HG03095 (cell line): ENCODE measurements at regions not wholly inside any gene's neighbourhood (a gene's known extent, or its start where the extent isn't known, plus 50 kb on each side); places are given as distances from the start of the nearest gene placed in this dataset.
"Not testable (repeated sequence)": the region's sequence is repeated elsewhere in the genome, so short reads cannot be mapped to it uniquely, and the experiment has no call there.

Experiments
- ATAC-seq: cut with Tn5 transposase; IDR thresholded peaks from one replicate; pipeline ENCODE4 v1.9.1; 2021; ENCODE audit warnings: moderate library complexity; ENCODE audit not compliant: unreplicated experiment

DNA sequence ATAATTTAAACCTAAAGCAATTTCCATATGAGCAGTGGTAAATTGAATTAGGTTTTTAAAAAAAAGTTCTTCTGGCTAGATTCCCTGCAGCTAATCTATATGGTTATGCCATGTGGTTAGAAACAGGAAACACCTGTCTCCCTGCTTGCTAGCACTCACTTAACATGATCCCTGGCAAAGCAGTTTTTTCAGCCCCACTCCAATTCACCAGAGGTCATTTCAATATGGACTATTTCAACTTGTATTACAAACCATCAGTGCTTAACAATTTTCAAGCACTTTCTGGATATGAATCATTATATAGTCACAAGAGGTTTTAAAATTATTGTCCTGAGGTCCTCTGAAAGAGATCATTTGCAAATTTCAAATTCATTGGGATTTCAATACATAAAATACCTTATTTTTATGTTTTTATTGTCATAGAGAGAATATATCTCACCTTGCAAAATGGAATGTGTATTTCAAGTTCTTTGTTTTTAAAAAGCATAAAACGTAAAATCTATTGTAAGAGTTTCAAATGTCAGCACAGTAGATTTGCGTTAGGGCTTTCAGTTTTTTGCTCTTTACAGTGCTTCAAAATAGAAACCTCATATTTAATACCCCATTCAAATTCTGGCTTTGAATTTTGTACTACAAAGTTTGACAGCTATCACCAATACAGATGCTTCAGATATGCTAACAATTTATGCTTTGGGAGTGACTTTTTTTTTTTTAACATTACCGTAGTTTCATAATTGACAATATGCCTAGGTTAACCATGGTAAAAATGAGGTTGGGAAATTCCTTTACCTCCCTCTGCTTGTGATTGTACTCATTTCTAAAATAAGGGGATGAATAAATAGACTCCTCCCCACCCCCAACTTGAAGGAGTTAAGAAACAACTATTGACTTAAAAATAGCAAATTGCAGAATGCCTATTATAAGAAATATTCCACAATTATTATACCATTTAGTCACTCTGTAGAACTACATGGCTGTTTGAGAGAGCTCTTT lies 117.5 kb upstream of the HGF start:
- no peak for ATAC-seq

DNA sequence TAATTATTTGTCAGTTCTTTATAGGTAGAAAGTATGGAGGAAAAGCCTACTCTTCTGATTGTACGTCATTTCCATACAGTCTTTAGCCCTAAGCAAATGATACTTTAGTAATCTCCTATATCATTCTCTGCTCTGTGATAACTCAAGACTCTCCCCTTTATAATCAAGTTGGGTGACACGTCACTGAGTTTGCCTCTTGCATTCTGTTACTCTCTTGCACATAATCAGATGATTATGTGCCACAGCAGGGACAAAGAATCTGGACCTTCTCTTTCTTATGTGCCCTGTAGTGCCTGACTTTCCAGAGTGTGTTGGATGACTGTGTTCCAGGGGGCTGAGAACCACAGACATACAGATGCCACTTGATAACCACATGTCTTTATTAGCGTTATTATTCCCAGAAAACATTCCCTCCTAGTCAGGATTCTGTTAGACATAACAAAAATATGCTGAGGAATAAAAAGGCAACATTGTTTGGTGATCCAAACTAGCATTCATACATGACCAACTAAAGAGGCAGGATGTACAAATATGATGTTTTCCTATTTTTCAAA lies 116.4 kb upstream of the HGF start:
- ATAC-seq = no peak

DNA sequence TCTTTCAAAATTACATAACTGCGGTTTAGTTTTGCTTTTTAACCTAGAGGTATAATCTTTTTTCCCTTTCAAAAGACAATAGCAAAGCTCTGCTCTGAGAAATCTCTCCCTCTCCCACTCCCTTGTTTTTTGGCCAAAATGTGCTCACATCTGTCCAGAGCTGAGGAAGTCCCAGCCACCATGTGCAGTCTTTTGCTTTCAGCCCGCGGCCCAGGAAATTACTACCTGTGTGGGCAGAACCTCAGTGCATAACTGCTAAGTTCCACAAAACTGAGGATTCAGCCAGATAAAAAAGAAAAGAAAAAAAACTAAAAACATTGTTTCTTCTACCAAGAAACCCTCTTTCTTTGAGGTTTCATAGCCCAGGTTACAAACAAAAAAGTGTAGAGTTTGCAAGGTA lies 115.0 kb upstream of the HGF start:
- no peak for ATAC-seq

DNA sequence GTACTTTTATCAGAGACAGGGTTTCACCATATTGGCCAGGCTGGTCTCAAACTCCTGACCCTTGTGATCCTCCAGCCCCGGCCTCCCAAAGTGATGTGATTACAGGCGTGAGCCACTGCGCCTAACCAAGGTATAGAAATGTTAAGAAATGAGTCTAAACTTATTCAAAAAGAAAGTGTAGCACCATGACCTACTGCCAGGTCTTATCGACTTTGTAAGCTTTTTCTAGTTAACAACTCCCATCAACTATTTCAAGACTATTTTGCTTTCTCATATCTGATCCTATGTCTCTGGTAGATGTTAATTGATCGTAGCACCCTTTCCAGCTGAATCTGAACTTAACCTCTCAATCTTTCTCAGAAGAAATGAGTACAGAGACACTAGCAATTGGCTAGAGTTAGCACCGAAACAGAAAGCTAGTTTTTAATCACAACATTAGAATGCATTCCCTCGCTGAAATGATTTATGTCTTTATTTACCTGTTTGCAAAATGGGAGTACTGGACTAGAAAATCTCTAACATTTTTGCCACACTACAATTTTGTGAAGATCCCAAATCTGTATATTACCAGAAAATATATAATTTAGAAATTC lies 114.0 kb upstream of the HGF start:
- ATAC-seq = no peak

DNA sequence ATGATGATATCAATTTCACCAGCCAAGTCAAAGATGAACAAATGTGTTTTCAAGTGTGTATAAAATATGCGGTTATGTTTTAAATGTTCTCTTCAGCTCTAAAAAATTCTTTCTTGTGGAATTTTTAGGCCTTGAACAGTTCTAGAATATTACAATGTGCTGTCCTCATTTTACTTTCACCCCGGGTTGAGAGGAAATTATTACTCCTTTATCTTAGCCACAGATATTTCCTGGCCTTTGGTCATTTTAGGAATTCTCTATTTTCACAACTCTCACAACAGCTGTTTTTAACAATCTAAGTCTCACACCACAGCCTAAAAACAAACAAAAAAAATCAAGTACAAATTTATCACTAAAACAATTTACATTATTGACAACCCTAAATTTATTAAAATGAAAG lies 112.2 kb upstream of the HGF start:
- no peak for ATAC-seq

DNA sequence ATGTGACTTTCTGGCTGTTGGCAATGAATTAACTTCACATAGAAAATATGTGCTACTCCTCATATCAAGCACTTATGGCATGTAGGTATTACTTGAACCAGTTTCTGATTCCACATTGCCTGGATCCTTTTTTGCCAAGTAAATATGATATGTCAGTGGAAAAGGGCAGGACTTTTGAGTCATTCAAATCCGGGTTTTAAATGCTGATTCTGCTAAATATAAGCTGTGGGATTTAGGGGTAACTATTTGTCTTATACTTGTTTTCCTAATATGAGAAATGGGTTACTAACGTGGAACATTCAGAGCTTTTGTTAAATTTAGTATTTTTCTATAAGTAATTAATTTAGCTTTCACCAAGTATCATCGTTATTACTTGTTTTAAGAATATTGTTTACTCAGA lies 108.0 kb upstream of the HGF start:
- ATAC-seq = no peak

DNA sequence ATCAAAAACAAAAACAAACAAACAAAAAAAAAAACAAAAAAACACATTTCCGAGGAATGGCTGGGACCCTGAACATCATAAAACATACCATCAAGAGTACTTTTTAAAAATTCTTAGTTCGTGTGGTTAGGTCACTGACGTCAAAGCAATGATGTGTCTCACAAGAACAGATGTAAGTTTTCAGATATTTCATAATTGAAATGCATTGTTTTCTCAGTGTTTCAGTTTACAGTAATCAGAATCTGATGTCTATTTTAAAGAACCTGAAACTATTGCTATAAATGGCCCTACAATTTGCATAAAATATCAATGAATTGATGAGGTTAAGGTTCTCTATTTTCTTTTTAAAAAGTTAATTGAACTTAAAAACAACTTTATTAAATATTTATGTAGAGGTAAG lies 103.7 kb upstream of the HGF start:
- ATAC-seq = peak; percentile 47

DNA sequence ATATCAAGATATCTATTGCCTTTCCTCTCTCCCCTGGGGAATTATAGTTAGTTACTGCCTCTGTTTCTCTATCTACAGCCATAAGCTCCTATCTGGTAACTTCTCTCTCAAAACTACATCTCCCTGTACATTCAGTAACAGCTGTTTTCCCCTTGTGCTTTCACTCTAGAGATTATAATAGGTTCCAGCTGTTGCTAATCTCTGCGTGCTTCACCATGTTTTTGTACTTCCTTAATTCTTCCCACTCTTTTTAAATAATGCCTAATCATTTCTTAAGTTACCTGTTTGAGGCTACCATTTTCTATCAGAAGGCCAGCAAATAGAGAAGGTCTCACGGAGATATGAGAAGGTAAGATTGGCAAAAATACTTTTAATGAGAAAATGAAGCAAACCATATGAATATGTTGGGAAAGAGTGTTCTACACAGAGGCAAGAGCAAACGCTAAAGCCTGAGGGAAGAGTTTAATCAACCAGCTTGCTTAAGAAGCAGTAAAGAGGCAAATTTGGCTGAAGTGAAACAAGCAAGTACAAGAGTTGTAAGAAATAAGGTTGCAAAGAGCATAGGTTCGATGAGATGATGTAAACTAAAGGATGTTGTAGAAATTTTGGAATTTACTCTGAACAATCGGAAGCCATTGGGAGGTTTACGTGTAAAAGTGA lies 101.9 kb upstream of the HGF start:
- no peak for ATAC-seq

DNA sequence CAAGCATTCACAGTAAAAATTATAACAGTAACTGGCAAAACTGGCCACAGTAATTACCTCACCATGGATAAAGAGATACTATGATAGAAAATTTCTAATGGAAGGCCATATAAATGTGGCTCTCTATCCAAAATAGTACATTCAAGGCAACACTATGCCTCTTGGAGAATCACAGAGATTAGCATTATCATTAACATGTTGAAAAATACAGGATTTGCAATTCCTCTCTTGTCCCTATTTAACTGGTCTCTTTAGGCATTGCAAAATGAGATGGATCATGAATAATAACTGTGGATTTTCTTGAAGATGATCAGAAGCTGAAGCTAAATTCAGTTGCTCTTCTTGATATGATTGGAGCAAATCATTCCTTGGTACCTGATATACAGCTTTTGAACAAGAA lies 100.8 kb upstream of the HGF start:
- no peak for ATAC-seq

DNA sequence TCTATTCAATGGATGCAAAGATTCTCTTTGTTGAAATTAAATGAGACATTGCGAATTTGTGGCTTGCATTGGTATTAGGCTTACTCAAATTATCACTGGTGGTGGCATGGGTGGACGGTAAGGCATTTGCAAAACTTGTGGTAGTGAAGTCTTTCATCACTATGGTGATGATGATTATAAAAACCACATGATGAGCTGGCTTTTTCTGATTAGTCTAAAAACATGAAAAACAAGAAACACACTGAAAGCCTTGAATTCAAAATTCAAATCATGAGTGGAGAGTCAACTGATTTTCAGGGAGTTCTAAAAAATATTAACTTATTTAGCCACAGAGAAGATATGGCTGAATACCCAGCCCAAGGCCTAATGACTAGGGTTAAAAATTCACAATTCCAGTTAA lies 99.8 kb upstream of the HGF start:
- no peak for ATAC-seq

DNA sequence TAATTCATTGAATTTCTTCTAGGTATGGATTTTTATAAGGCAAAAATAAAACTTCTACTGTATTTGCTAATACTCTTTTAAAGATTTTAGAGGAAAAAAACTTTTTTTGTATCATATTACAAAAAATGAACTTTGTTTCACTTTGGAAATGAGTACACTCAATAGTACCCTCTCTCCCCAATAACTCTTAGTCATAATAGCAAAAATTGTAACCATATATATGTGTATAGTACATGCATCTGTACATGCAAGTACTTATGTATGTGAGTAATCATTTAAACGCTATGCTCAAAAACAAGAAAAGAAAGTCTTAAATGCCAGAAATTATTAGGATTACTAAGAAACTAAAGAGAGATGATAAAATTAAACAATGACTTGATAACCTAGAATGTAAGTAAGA lies 95.9 kb upstream of the HGF start:
- ATAC-seq = no peak

DNA sequence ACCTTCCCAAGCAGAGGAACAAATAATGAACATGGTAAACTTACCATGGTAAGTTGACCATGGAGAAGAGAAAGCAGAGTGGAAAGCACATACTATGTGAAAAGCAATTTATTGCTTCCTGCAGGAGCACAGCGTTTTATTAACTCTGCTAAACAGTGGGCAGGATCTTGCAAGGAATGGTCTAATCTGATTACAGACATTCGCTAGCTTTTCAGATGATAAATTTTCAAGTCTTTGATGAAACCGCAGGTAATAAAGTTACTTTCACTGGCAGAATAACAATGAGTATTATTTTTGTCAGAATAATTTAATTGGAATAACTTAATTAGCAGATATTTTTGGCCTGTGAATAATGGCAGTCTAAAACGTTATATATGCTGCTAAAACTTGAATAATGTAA lies 89.6 kb upstream of the HGF start:
- ATAC-seq = no peak

DNA sequence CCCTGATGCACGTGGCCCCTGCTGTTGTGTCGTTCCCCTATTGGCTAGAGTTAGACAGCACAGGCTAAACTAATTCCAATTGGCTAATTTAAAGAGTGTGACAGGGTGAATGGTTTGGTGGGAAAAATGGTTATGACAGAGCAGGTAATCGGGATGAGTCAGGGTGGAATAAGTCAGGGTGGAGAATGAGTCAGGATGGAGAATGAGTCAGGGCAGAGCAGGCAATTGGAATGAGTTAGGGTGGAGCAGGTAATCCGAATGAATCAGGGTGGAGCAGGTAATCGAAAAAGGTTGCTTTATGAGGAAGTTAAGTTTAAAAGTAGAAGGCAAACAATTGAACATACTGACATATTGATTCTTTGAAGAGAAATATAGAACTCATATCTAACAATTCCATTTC lies 89.0 kb upstream of the HGF start:
- ATAC-seq = not testable (repeated sequence)

DNA sequence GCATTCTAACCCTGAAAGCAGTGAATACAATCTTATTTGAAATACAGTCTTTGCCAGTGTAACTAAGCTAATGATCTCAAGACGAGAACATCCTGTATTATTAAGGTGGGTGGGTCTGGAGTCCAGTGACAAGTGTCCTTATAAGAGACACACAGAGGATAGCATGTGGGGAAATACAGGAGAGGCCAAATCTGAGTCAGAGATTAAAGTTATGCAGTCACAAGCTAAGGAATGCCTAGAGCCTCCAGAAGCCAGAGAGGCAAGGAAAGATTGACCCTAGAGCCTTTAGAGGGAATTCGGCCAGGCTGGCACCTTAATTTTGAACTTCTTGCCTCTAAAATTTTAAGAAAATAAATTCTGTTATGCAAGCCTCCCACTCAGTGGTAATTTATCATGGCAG lies 87.5 kb upstream of the HGF start:
- ATAC-seq = no peak

DNA sequence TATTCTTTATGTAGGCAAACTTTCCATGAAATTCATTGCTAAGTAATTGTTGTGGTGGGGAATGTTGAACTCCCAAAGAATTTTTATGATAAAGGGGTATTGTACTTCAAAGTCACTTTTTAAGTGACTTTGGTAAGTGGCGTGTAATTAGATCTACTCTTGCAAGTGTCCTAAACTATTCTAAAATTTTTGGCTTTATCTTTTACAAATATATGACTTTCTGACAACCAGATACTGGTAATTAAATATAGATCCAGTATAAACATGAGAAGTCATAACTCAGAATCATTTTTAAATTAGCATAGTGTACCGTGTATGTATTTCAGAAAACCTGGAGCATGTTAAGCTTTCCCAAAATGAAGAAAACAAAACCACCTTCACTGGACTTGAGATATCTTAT lies 84.7 kb upstream of the HGF start:
- ATAC-seq = no peak

DNA sequence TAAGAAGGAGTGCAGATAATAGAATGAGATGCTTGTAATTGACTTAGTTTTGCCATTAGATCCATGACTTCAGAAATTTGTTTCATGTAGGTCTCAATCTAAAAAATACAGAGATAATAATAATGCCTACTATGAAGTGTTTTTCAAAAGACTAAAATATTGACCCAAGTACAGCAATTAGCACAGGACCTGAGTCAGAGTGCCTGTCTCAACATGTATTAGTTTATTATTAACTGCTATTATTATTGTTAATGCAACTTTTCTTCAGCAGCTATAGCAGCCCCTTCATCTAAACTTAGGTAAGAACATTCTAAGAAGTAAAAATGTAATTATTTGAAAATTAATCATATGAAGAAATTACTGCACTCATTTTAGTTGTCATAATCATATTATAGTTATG lies 82.9 kb upstream of the HGF start:
- ATAC-seq = no peak

DNA sequence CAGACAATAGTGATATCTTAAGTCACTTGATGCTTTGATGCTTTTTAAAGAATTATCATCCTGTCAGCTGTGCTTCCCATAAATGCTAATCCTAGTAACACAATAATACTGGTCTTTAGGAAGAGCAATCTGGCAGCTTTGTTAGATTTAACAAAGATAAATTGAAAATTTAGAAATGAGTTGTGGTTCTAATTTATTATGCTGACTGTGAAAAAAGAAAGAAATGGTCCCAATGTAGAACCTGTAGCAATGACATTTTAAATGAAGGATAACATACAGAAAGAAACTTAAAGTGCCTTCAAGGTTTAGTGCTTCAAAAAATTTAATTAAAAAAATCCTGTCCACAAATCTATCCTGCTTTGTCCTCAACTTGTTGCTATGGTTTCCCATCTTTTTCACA lies 81.6 kb upstream of the HGF start:
- no peak for ATAC-seq

DNA sequence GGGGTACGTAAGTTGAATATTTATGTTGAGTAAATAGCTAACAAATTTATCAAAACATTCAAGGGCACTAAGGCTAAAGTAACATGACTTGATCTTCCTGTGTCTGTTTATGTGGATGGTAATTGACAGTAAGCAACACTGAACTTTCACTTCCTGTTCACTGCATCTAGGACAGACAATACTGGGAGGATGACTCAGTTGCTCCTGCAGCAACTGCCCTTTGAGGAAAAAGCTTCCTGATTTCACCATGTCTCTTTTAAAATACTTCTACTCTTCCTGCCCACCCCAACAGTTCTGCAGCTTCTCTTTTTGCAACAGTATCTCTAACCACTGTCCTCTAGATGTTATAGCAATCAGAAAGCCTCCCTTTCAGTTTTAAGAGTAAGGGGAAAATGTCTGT lies 76.6 kb upstream of the HGF start:
- ATAC-seq = peak; percentile 71

DNA sequence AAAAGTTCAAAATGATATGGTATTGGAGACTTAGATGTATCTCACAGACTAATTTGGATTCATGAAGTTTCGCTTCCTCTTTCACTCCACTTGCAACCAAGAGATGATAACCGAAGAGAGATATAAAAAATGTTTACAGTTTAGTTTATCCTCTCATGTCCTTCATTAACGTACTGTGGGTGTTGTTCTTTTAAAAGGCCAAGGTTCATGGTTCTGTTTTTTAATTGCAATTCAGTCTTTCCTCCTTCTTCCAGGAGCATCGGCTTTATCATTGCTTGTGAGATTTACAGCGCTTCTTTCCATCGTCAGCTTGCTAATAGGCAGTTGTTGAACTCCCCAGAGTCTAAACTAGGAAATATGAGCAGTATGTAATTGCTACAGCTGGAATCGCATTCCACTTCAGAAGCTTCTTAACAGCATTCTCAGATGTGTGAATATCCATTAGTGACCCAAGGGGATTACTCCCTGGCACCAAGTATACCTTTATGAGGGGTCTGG lies 75.9 kb upstream of the HGF start:
- peak; percentile 79 for ATAC-seq

DNA sequence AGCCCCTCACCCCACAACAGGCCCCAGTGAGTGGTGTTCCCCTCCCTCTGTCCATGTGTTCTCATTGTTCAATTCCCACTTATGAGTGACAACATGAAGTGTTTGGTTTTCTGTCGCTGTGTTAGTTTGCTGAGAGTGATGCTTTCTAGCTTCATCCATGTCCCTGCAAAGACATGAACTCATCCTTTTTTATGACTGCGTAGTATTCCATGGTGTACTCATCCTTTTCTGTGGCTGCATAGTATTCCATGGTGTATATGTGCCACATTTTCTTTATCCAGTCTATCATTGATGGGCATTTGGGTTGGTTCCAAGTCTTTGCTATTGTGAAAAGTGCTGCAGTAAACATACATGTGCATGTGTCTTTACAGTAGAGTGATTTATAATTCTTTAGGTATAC lies 73.8 kb upstream of the HGF start:
- ATAC-seq = not testable (repeated sequence)

DNA sequence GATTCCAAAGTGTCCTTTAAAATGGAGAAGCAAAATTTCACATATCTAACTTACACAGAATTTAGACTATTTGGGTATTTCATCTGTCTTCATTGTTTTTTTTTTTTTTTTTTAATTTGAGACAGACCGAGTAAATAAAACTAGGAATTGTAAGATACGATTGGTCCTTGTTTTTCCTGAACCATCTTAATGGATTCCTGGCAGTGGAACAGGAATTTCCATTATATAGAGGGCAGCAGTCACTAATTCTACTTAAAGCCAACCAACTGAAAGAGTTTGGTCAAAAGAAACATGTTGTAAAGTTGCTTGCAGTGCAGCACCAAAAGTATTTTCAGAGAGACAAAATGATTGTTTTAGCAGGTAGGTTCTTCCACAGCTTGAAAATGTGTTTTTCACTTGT lies 72.5 kb upstream of the HGF start:
- no peak for ATAC-seq
